GM10266 (cell line): ENCODE measurements at regions not wholly inside any gene's neighbourhood (a gene's known extent, or its start where the extent isn't known, plus 50 kb on each side); places are given as distances from the start of the nearest gene placed in this dataset.

ENCODE experiments used
- DNase-seq: peaks from one replicate; pipeline ENCODE4 v3.0.0; 2012; ENCODE audit errors: extremely low spot score
- TF ChIP-seq, protein P1 (sequence below): IDR thresholded peaks from 2 replicates; pipeline ENCODE4 v1.5.1; 2012; ENCODE audit warnings: mild to moderate bottlenecking, low read depth; ENCODE audit not compliant: control insufficient read depth, insufficient read depth; ENCODE audit errors: missing control alignments

DNA sequence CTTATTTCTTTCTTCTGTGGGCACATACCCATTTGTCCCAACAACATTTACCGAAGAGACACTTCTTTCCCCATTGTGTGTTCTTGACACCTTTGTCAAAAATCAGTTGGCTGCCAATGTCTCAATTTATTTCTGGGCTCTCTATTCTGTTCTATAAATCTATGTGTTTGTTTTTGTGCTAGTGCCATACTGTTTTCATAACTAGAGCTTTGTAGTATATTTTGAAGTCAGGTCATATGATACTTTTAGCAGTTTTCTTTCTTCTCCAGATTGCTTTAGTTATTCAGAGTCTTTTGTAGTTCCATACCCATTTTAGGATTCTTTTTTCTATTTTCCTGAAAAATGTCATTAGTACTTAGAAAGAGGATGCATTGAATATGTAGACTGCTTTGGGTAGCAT is 1276.3 kb downstream of the SLITRK1 start:
- TF ChIP-seq, protein P1, sequence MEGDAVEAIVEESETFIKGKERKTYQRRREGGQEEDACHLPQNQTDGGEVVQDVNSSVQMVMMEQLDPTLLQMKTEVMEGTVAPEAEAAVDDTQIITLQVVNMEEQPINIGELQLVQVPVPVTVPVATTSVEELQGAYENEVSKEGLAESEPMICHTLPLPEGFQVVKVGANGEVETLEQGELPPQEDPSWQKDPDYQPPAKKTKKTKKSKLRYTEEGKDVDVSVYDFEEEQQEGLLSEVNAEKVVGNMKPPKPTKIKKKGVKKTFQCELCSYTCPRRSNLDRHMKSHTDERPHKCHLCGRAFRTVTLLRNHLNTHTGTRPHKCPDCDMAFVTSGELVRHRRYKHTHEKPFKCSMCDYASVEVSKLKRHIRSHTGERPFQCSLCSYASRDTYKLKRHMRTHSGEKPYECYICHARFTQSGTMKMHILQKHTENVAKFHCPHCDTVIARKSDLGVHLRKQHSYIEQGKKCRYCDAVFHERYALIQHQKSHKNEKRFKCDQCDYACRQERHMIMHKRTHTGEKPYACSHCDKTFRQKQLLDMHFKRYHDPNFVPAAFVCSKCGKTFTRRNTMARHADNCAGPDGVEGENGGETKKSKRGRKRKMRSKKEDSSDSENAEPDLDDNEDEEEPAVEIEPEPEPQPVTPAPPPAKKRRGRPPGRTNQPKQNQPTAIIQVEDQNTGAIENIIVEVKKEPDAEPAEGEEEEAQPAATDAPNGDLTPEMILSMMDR: no peak

DNA sequence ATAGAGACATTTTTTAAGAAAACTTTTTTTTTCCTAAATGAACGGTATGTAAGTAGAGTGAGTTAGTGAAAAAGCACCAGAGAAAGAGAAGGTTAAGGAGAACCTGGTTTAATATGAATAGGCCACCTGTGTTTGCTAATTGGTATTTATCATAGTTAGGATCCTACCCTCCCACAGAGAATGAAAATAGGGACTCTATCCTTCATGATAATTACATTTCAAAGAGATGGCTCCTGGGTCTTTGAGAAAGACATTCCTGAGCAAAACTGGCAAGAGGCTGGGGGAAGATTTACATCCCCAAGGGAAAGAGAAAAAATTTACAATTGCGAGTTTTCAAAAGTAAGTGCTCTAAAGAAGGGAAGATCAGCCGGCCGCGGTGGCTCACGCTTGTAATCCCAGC is 1284.5 kb downstream of the SLITRK1 start:
- no peak for DNase-seq
- TF ChIP-seq, protein P1: no peak

More for the DNA sequence above, 1276.3 kb downstream of the SLITRK1 start:
- no peak for DNase-seq

DNA sequence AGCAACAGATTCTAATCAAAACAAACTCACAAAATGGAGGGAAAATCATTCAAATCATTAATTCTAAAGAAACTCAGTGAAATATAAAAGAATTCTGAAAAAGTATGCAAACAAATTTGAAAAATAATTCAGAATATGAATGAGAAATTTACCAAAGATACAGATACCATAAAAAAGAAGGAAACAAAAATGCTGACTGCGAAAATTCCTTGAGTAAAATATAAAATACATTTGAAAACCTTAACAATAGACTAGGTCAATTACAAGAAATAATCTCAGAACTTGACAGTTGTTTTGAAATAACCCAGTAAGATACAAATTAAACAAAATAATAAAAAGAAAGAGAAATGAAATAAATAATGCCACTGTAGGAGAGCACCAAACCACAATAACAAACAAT is 1289.0 kb downstream of the SLITRK1 start:
- TF ChIP-seq, protein P1: no peak
- DNase-seq: no peak

DNA sequence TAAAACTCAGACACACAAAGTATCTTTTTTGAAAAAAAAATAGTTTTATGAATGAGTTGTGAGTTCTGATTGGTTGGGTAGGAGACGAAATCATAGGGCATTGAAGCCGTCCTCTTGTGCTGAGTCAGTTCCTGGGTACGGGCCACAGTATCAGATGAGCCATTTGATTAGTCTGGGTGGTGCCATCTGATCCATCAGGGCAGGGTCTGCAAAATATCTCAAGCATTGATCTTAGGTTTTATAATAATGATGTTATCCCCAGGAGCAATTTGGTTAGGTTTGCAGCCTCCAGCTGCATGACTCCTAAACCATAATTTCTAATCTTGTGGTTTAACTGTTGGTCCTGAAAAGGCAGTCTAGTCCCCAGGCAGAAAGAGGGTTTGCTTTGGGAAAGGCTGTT is 1310.6 kb downstream of the SLITRK1 start:
- TF ChIP-seq, protein P1: no peak
- DNase-seq: no peak

DNA sequence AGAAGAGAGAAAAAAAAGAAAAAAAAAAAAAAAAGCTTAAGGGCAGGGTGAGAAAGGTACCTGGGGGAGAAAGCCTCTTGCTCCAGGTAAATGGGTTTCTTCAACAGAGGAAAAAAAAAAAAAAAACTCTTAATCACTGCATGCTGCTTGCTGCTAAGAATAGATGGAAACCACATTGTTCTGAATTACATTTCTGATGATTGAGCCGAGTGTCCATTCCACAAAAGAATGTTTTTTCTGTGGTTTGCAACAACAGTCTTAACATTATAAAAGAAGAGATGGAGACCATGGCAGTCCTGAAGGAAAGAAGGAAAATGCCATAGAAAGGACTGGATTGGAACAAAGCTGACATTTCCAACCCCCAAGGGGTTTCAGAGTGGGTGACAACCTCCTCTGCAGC is 1312.7 kb downstream of the SLITRK1 start:
- DNase-seq: no peak
- TF ChIP-seq, protein P1: no peak

DNA sequence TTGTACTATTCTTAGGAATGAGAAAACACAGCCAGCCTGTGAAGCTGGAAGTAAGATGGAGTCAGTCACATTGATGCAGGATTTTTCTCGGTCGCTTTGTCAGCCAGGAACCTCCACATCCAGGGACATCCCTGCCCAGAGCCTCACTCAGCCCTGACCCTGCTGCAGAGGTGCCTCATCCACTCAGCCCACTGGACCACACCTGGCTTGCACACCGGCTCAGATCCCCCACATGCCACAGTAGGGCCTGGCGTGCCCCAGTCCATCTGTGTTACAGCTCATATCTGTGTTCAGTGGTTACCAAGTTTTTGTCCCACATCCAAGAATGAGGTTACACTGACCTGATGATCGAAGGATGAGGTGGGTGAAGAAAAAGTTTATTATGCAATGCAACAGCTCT is 1315.4 kb downstream of the SLITRK1 start:
- no peak for DNase-seq
- TF ChIP-seq, protein P1: no peak

DNA sequence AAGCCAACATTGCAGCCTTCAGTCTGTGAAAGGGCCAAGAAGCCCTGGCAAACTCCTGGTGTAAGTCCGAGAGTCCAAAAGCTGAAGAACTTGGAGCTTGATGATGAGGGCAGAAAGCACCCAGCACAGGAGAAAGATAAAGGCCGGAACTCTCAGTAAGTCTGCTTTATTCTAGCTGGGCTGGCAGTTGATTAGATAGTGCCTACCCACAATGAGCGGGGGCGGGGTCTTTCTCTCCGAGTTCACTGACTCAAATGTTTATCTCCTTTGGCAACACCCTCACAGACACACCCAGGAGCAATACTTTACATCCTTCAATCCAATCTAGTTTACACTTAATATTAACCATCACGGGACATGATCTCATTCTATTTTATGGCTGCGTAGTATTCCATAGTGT is 1317.1 kb downstream of the SLITRK1 start:
- no peak for DNase-seq
- TF ChIP-seq, protein P1: no peak
